G401 (cell line): ENCODE measurements at regions not wholly inside any gene's neighbourhood (a gene's known extent, or its start where the extent isn't known, plus 50 kb on each side); places are given as distances from the start of the nearest gene placed in this dataset.
"Not testable (repeated sequence)": the region's sequence is repeated elsewhere in the genome, so short reads cannot be mapped to it uniquely, and the experiment has no call there.

ENCODE experiments used
- DNase-seq: peaks from one replicate; pipeline ENCODE4 v3.0.0-alpha.2; 2015; ENCODE audit warnings: low spot score
- in situ Hi-C: cut with HindIII; loops from 2 replicates; pipeline ENCODE4 v1.10.0; 2016; ENCODE audit warnings: low sequenced_read_pairs, mixed read lengths

DNA sequence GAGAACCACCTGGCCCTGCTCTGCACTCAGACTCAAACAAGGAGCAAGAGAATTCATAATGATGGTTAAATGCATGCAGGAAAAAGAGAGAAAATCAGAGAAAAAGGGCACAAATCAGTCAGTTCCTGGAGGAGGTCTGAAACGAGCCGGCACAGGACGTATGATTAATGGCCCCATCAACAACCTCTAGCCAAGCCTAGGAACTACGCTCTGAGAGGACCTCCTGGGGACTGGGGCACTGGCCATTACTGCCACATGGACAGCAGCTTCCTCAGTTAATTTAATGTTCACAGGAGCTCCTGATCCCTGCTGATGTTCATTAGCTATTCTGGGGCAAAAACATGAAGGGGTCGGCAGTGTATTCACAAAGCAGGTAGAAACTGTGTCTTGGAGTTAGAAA lies 238.1 kb downstream of the MED10 start:
- no peak for DNase-seq
- in situ Hi-C loops = no loop called here

- no peak for DNase-seq
- in situ Hi-C loops = no loop called here
Measured at GRCh38 chr5:6135977-6136376, 242.4 kb downstream of the MED10 start.

- peak; percentile 9 for DNase-seq
- in situ Hi-C loops = no loop called here
Measured at GRCh38 chr5:6134281-6134680, 244.1 kb downstream of the MED10 start.

GRCh38 chr5:6125781-6126180 lies 252.6 kb downstream of the MED10 start:
- in situ Hi-C loops = no loop called here
- no peak for DNase-seq

DNA sequence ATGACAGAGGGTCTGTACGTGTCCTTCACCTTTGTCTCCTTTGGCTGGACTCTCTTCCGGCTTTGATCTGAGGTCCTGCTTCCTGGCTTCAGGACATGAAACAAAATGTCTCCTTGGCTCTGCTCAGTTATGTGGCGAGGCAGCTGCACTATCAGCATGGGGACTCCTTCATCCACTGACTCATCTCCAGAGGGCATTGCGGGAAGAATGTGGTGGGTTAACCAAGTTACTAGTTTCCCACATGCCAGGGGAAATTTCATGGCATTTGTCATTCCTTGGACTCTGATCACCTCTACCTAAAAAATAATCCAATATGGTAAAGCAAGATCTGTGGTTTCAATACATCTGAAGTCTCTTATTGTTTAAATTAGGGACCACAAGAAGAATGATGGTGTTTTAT lies 259.7 kb downstream of the MED10 start:
- in situ Hi-C loops = no loop called here
- DNase-seq = no peak

GRCh38 chr5:6117212-6117611 lies 261.1 kb downstream of the MED10 start:
- DNase-seq = no peak
- in situ Hi-C loops = no loop called here

DNA sequence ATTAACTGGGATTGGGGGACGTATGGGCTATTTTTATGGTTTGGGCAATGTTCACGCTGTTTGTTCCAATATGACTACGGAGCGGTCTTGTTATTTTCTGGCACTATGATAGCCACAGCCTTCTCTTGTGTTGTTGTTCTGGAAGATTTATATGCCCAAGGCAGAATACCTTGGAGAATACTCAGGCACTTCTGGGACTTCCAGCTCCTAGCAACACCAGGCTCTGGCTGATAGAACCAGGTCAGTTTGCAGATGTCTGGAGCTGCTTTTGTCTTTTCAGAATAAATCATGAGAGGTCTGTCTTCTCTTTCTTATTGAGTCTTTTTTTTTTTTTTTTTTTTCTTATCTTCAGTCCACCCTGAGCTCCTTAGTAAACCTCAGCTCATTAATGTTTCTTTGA lies 262.5 kb downstream of the MED10 start:
- DNase-seq = no peak
- in situ Hi-C loops = no loop called here

DNA sequence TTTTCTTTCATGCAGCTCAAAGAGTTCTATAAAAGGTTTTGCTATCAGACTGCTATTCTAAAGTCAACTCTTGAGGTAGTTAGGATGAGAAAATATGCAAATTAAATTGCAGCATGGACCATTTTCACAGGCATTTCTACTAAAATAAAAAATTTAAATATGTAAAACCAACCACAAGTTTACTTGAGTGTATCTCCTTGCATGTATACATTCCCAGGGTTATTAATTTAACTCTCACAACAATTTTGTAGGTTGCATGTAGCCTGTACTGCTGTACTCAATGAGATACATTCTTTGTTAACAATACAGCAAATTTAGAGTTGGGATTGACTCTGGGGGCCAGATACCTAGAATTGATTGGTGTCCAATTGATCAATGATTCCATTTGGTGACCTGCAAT lies 265.8 kb downstream of the MED10 start:
- in situ Hi-C loops = no loop called here
- no peak for DNase-seq

DNA sequence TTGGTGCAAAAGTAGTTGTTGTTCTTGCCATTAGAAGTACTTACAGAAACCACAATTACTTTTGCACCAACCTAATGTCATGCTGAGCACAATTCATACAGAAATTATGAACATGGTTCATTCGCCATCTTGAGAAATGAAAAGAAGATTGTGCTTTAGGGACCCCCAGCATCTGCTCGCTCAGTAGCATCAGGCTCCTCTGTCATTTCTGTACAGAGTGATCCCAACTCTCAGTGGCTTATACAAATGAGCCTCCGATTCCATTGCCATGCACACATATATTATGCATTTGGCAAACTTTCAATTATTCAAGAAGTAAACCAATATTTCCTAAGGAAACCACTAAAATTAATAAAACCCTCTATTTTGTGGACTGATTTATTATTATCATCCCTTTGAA lies 266.2 kb downstream of the MED10 start:
- in situ Hi-C loops = no loop called here
- no peak for DNase-seq

DNA sequence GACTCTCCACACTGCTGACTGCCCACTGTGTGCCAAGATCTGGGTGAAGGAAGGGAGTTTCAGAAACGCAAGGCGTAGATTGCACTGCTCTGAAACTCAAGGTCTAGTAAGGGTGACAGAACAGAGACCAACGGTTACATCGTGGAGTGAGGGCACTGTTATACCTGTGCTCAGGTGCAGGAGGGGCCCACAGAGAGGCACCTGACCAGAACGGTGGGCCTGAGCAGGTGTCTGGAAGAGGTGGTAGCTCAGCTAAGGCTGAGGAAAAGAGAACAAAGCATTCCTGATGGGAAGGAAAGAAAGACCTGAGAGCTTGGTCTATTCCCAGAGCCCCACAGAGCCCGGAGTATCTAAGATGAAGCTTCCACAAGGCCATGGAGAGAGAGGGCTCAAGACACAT lies 267.2 kb downstream of the MED10 start:
- no peak for DNase-seq
- in situ Hi-C loops = no loop called here

GRCh38 chr5:6110441-6111005 lies 267.8 kb downstream of the MED10 start:
- in situ Hi-C loops = no loop called here
- no peak for DNase-seq

DNA sequence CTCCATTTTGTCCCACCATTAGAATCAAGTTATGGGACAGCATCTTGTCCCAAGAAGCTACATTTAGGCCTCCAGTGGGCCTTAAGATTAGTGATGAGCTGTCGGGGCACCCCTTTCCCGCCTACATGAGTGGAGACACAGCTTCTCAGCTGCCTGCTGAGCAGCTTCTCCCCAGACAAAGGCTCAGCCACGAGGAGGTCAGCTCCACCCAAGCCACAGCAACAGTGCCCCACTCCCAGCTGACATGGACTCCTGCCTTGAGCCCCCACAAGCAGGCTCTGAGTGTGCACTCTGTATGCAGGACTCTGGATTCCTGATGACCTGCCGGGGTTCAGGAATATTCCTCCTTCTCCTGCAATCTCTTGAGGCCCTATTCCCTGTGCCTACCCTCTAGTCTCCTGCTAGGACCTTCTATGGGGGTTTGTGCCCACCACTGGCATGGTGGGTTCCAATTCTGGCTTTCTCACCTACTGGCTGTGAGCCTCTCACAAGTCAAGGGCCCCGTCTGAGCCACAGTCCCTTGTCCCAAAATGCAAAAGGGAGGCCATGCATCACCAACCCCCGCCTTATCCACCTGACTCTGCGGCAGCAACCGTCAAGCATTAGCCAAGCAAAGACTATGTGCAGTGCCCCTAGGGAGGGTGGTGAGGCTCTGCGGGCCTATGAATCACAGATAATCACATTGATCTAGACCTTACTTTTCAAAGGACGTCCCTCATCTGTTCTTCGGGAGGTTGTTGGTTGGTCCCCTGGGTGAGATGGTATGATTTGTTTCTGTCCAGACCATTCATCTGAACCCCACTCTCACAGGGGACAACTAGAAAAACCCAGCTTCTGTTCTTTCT lies 269.1 kb downstream of the MED10 start:
- no peak for DNase-seq
- in situ Hi-C loops = no loop called here

- no peak for DNase-seq
- in situ Hi-C loops = no loop called here
Measured at GRCh38 chr5:6108540-6108848, 269.9 kb downstream of the MED10 start.

- in situ Hi-C loops = no loop called here
- DNase-seq = no peak
Measured at GRCh38 chr5:6107675-6108539, 270.4 kb downstream of the MED10 start.

GRCh38 chr5:6106756-6107155 lies 271.6 kb downstream of the MED10 start:
- DNase-seq = no peak
- in situ Hi-C loops = no loop called here

DNA sequence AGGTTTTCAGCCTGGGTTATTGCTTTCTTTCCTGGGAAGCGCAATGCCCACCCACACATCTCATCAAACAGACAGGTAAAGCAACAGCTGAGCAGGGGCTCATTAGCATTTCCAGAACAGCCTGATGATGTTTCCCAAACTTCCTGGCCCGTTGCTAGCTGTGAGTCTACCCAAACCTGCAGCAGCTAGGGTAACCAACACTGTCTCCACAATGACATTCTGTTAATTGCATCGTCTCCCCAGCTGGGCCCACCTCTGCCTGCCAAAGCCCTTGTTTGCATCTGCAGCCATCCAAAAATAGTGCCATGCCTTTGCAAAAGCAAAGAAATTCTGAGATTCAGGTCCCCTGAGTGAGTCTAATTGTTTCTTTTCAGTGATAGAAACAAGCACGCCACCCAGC lies 273.0 kb downstream of the MED10 start:
- in situ Hi-C loops = no loop called here
- DNase-seq = no peak

DNA sequence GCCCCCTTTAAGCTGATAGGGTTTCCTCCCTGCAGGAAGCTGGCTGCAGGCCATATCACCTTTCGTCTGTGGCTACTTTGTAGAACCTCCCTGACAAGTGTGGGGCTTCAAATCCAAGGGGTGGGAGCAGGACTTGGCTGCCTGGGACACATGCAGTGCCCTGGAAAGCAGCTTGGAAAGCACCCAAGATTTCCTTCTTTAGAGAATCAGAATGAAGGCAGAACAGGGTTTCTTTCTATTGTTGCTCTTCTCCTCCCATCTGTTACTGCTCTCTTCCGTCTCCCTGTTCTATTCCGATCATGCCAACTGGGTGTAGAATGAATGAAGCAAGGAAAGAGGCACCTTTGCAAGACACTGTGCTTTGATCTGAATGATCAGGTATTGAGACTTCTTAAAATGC lies 282.2 kb downstream of the MED10 start:
- peak; percentile 93 for DNase-seq
- in situ Hi-C loops = no loop called here

DNA sequence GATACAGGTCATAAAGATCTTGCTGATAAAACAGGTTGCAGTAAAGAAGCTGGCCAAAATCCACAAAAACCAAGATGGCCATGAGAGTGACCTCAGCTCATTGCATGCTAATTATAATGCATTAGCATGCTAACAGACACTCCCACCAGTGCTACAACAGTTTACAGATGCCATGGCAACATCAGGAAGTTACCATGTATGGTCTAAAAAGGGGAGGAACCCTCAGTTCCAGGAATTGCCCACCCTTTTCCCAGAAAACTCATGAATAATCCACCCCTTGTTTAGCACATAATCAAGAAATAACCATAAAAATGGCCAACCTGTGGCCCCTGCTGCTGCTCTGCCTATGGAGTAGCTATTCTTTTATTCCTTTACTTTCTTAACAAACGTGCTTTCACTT lies 284.2 kb downstream of the MED10 start:
- in situ Hi-C loops, DNase-seq: not testable (repeated sequence)

GRCh38 chr5:6090838-6091237 lies 287.5 kb downstream of the MED10 start:
- no peak for DNase-seq
- in situ Hi-C loops = no loop called here

DNA sequence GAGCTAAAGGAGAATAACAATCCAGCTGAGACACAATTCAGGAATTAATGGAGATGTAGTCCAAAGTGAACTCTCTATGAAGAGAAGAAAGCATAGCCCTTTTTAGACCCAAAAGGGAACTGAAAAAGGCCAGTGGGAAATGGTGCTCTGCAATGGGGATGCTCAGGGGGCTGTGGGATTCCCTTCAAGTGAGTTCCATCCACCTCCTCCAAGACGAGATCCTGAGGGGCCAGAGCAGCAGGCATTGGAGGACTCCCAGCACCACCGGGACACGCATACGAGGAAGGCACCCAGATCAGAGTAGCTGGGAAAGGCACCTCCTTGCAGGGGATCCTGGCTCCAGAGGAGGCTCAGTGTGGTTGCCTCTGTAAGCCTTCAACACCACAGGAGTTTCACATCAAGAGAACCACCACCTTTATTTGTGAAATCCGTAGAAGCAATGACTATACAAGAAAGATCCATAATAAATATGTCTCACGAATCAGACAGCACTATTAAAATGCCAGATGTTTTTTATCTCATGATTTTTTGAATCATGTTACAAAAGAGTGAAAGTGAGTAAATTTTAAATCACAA lies 288.2 kb downstream of the MED10 start:
- in situ Hi-C loops = no loop called here
- no peak for DNase-seq
